ENCODE measurements at regions not wholly inside any gene's neighbourhood (a gene's known extent, or its start where the extent isn't known, plus 50 kb on each side); places are given as distances from the start of the nearest gene placed in this dataset.
"Not testable (repeated sequence)": the region's sequence is repeated elsewhere in the genome, so short reads cannot be mapped to it uniquely, and the experiment has no call there.

DNA sequence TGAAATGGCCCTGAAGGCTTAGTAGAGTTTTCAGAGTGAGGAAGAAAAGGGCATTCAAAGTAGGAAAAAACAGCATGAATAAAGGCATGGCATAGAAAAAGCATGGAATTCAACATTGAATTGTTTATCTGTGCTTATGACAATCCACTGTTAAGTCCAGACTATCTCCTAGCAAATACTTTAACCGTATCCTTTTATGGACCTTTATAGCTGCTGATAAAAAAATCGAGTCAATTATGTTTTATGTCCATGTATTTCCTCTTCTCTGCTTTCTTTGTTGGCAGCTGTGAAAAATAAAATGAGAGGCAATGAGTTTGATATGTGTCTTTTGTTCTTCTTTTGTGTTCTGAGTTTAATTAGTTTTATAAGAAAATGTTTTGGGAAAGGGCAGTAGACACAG is 70.4 kb downstream of the TDRD15 start:
- DNase-seq = no peak

GRCh38 chr2:21194858-21195271 is 71.1 kb downstream of the TDRD15 start:
- no peak for DNase-seq

DNA sequence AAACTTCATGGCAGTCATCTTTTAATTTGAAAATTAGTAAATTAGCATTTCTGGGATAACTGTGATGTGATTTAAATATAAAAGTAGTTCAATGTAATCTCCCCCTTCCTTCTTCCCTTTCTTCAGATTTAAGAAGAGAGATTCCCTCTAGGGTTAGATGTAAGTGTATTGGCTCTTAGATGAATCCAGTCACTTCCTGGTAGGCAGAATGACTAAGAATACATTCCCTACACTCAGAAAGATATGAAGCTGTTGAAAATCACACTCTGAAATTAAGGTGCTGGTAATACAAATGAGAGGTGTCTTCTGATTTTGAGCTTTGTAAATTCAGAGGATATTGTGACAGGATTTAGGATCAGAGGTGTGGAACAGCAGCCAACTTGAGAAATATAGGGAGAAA is 71.6 kb downstream of the TDRD15 start:
- DNase-seq = no peak

GRCh38 chr2:21198637-21199036 is 74.9 kb downstream of the TDRD15 start:
- DNase-seq = no peak

- no peak for DNase-seq
Measured at GRCh38 chr2:21203976-21204375, 80.2 kb downstream of the TDRD15 start.

GRCh38 chr2:21214085-21214484 is 90.3 kb downstream of the TDRD15 start:
- DNase-seq = not testable (repeated sequence)

DNA sequence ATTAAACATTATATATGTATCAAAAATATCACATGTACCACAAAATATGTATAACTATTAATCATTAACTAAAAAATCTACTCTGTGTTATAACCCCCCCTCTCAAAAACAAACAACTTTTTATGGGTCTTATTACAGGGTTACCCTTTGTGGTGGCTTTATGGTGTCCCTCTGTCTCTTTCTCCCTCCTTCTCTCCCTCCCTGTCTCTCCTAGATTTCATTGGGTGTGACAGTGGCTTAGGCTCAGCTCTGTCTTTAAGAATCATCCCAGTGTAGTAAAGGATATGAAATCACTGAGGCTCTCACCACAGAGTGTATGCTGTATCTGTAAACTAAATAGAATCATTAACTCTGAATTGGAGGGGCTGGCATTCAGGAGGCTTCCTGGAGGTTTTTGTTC is 93.7 kb downstream of the TDRD15 start:
- no peak for DNase-seq

DNA sequence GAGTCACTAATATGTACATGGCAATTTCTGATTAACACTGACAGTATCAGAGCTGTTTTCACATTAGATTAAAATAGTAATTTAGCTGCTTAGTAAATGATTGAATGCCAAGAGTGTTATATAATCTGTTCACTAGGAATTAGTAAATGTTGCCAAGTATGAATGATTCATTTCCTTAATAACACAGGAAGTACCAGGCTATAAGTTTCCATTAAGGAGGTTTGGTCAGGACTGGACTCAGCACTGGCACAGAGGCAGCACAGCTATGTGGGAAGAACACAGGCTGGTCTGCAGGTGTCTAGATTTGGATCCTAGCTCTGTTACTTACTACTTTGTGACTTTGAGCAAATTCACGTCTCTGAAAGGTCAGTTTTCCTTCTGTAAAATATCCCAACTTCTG is 97.2 kb downstream of the TDRD15 start:
- DNase-seq = no peak

- DNase-seq = no peak
Measured at GRCh38 chr2:21223618-21224017, 99.8 kb downstream of the TDRD15 start.

DNA sequence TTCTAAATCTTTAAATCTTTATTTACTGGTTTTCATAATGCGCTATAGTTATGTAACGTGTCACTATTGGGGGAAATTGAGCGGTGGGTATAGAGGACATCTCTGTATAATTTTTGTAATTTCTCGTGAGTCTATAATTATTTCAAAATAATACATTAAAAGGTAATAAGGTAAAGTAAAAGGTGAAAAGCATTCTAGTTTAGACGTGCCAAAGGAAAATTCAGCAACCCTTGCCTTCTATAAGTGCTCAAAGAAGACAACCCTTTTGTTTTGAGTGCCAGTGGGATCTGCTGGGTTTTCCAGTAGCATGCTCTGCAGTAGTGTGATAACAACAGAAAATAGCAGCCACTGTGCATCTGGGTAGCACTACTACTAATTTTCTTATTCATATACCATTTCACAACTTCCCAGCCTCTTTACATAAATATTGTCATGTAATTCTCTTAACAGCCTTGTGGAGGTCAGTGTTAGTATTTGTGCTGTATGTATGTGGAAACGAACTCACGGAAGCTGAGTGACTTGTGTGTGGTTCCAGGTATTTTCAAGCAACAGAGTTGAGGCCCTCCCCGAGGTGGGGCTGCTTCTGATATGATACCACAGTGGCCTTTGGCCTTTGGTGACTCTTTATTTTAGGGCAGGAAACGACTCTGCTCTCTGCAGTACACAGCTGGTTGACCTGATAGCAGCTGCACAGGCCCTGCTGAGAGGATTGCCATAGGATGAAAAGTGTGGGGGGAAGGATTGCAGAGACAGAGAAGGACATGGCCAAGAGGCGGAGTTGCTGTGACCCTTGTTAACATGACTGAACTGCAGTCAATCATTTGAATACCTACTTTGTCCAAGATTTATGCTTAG is 104.5 kb downstream of the TDRD15 start:
- DNase-seq = no peak

DNA sequence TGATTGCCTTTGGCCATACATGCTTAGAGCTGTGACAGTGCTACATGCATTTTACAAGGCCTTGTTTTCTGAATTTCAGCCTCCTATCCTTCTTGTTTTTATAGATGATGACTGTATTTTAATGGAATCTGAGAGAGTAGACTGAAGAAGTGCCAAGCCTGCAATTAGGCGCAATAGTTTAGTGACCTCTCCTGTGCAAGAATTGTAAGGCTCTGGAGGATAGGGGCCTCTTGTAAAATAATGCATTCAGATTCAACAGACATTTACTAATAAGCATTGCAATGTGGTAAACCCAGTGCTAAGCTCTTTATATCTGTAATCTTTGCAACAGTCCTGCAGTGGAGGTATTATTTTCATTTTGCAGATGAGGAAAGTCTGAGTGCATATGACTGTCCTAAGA is 105.5 kb downstream of the TDRD15 start:
- DNase-seq = peak in 2 of 3 donors; percentile 2 to 14

- DNase-seq = no peak
Measured at GRCh38 chr2:21230140-21230539, 106.4 kb downstream of the TDRD15 start.

- peak in 1 of 3 donors; percentile 11 for DNase-seq
Measured at GRCh38 chr2:21231985-21232384, 108.2 kb downstream of the TDRD15 start.

GRCh38 chr2:21233194-21233593 is 109.4 kb downstream of the TDRD15 start:
- DNase-seq = no peak

- DNase-seq = no peak
Measured at GRCh38 chr2:21234001-21234400, 110.2 kb downstream of the TDRD15 start.

- DNase-seq = no peak
Measured at GRCh38 chr2:21234464-21235120, 110.8 kb downstream of the TDRD15 start.

GRCh38 chr2:21239749-21240148 is 116.0 kb downstream of the TDRD15 start:
- DNase-seq = not testable (repeated sequence)

- no peak for DNase-seq
Measured at GRCh38 chr2:21244161-21244560, 120.4 kb downstream of the TDRD15 start.

DNA sequence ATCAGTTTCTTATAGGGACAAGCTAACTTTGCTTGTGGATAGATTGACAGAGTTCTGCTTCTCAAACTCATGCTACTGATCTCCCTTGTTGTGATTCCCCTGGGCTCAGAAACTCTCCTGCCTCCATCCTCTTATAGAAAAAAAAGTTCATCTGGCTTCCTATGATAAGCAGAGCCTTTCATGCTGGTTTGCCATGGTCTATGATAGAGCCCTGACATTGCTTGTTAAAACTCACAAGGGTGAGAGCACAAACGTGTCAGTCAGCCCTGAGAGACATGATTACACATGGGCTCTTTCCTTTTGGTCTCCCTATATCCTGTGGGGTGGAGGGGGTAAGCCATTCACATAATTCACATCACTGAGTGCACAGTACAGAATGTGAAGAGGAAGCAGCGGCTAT is 121.8 kb downstream of the TDRD15 start:
- DNase-seq = no peak

GRCh38 chr2:21249367-21249766 is 125.6 kb downstream of the TDRD15 start:
- no peak for DNase-seq

GRCh38 chr2:21250673-21251072 is 126.9 kb downstream of the TDRD15 start:
- no peak for DNase-seq

DNA sequence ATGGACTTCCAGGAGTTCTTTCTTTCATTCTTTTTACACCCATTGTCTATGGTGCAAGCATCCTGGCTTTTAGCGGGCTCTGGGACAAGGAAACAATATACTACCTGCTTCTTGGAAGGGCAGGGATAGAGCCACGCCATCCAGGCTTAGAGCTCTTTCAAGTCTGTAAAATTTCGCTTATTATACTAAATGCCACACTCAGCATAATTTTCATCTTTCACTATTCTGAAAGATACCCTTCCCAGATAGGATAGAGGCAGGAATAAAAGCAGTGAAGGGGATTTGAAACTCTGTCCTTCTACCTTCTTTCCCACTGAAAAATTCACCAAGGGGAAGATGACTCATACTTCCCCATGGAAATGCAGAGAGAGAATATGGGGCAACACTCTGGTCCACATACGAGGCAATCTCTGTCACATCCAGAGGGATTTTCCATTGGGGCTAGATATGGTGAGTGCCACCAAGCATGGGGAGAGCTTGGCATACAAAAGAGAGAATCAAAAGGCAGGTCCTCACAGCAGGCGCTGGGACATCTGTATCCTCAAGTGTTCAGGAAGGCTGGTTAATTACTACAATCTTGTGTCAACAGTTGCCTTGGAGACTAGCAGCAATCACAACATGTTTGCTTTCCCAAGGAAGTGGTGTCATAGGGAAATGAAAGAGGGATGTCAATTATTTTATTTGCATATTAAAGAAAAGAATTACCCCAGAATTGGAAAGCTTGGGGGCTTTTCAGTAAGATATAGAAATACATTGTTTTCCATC is 127.6 kb downstream of the TDRD15 start:
- no peak for DNase-seq

Measured in muscle of back (tissue), 3 donors.